ENCODE measurements at regions not wholly inside any gene's neighbourhood (a gene's known extent, or its start where the extent isn't known, plus 50 kb on each side); places are given as distances from the start of the nearest gene placed in this dataset.

- intact Hi-C loops (cut with DNase I) = no loop called here
- no peaks in the 10 kb centered on the region for H3K4me1 ChIP-seq
- TF ChIP-seq, protein P1, sequence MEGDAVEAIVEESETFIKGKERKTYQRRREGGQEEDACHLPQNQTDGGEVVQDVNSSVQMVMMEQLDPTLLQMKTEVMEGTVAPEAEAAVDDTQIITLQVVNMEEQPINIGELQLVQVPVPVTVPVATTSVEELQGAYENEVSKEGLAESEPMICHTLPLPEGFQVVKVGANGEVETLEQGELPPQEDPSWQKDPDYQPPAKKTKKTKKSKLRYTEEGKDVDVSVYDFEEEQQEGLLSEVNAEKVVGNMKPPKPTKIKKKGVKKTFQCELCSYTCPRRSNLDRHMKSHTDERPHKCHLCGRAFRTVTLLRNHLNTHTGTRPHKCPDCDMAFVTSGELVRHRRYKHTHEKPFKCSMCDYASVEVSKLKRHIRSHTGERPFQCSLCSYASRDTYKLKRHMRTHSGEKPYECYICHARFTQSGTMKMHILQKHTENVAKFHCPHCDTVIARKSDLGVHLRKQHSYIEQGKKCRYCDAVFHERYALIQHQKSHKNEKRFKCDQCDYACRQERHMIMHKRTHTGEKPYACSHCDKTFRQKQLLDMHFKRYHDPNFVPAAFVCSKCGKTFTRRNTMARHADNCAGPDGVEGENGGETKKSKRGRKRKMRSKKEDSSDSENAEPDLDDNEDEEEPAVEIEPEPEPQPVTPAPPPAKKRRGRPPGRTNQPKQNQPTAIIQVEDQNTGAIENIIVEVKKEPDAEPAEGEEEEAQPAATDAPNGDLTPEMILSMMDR (IDR thresholded peaks at IDR 0.05) = no peak
- H3K27ac ChIP-seq = no peak overlapping the region
- no peaks in the 10 kb centered on the region for H3K9me3 ChIP-seq
- H3K36me3 ChIP-seq = no peaks in the 10 kb centered on the region
- no peaks in the 10 kb centered on the region for H3K27me3 ChIP-seq
- no peak for DNase-seq
- no peak overlapping the region for H3K4me3 ChIP-seq
- H3K9ac ChIP-seq (ENCODE audit: low read depth in 2 of 2, low read length in 2 of 2) = no peak overlapping the region
Measured at GRCh38 chr1:239800861-239801260, 290.8 kb upstream of the FMN2 start.

DNA sequence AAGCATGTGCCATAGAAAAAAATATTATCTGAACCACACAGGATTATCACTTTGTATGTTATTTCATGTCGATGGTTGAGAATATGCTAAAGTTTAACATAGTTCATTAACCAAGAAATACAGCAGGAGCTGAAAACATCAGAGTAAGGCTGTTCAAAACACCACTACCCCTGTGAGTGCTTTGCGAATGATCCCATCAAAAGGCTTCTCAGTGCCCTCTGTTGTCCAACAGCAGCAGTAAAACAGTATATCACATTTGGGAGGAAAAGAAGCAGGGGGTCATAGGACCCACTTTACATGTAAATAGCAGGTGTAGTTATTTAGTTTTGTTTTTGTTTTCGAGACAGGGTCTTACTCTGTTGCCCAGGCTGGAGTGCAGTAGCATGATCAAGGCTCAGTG is 289.4 kb upstream of the FMN2 start:
- intact Hi-C loops (cut with DNase I) = no loop called here
- Histone ChIP-seq H3K4me1 (no peaks in the 10 kb centered on the region), H3K9ac (ENCODE audit: low read depth in 2 of 2, low read length in 2 of 2) (no peak overlapping the region), H3K27me3 (no peaks in the 10 kb centered on the region), H3K36me3 (no peaks in the 10 kb centered on the region), H3K9me3 (no peaks in the 10 kb centered on the region), H3K4me3 (no peak overlapping the region), H3K27ac (no peak overlapping the region)
- TF ChIP-seq, protein P1 (IDR thresholded peaks at IDR 0.05) = no peak
- DNase-seq = no peak

DNA sequence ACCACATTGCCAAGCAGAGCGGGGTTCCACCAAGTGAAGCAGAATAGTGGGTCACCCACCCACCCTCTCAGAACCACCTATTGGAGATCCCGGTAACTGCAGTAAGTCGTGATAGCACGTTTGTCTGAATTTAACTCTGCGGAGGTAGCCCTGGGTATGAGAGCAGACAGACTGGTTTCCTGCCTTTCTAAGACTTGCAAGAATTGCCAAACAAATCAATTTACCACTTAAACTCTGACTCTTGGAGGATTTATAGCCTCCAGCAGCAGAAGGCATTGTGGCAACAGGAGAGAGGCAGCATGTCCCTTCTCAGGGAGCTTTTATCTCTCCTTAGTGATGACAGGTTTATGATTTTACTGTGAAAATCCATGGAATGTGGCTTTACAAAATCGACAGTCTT is 287.9 kb upstream of the FMN2 start:
- TF ChIP-seq, protein P1 (IDR thresholded peaks at IDR 0.05) = no peak
- no peaks in the 10 kb centered on the region for H3K4me1 ChIP-seq
- DNase-seq = no peak
- no peak overlapping the region for H3K9ac ChIP-seq (ENCODE audit: low read depth in 2 of 2, low read length in 2 of 2)
- H3K36me3 ChIP-seq = no peaks in the 10 kb centered on the region
- H3K27ac ChIP-seq = no peak overlapping the region
- H3K27me3 ChIP-seq = no peaks in the 10 kb centered on the region
- H3K4me3 ChIP-seq = no peak overlapping the region
- H3K9me3 ChIP-seq = no peaks in the 10 kb centered on the region
- intact Hi-C loops (cut with DNase I) = no loop called here

GRCh38 chr1:239804266-239804665 is 287.4 kb upstream of the FMN2 start:
- Histone ChIP-seq H3K36me3 (no peaks in the 10 kb centered on the region), H3K27me3 (no peaks in the 10 kb centered on the region), H3K27ac (no peak overlapping the region), H3K4me1 (no peaks in the 10 kb centered on the region), H3K4me3 (no peak overlapping the region), H3K9me3 (no peaks in the 10 kb centered on the region), H3K9ac (ENCODE audit: low read depth in 2 of 2, low read length in 2 of 2) (no peak overlapping the region)
- intact Hi-C loops (cut with DNase I) = no loop called here
- DNase-seq = no peak
- TF ChIP-seq, protein P1 (IDR thresholded peaks at IDR 0.05) = no peak

- TF ChIP-seq, protein P1 (IDR thresholded peaks at IDR 0.05) = no peak
- Histone ChIP-seq H3K27ac (no peak overlapping the region), H3K9me3 (no peaks in the 10 kb centered on the region), H3K4me1 (no peaks in the 10 kb centered on the region), H3K9ac (ENCODE audit: low read depth in 2 of 2, low read length in 2 of 2) (no peak overlapping the region), H3K36me3 (no peaks in the 10 kb centered on the region), H3K27me3 (no peaks in the 10 kb centered on the region), H3K4me3 (no peak overlapping the region)
- intact Hi-C loops (cut with DNase I) = no loop called here
- DNase-seq = no peak
Measured at GRCh38 chr1:239805042-239805441, 286.6 kb upstream of the FMN2 start.

Measured in colonic mucosa (tissue), 4 donors.